ENCODE measurements at regions not wholly inside any gene's neighbourhood (a gene's known extent, or its start where the extent isn't known, plus 50 kb on each side); places are given as distances from the start of the nearest gene placed in this dataset.

DNA sequence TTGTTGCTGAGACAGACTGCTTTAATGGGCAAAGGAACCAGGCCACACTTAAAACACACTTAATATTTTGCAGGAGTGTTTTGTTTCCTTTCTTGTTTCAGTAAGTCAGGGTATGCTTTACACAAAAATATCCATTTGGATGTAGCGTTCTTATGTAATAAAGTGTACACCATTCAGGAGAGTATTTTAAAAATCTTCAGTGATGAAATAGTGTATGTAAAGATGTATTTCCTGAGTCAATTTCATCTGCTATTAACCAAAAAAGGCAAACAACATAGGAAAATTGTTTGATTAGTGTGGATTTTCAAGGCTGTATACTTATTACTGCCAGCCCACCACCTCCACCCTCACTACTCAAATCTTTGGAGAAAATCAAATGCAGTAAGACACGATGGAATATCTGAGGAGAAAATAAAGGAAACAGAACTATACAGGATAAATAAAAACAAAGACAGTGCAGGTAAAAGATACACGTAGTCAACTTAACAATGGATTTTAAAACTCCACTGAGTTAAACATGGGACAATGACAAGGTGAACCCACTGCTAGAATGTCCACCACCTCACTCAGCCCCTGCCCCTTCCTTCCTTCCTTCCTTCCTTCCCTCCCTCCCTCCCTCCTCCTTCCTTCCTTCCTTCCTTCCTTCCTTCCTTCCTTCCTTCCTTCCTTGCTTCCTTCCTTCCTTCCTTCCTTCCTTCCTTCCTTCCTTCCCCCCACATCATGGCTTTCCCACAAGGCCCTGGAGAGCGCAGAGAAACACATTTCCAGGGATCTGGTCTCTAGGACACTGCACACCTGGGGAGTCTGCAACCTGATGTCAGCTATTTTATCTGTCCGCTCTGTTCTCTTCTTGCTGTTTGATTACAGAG, 360.3 kb downstream of the IRS2 start:
- H3K9me3 ChIP-seq (ENCODE audit: low read depth, low read length) = peaks cover 2% of the 10 kb centered on the region; the same call in 1 of the 2 replicates
- peak overlapping the region; percentile 73 for H3K4me3 ChIP-seq
- peak overlapping the region; percentile 92 for H3K9ac ChIP-seq (ENCODE audit: insufficient read length)
- DNase-seq (ENCODE audit: low read depth, low spot score) = peak; percentile 99
- peak overlapping the region; percentile 100 for H3K27ac ChIP-seq
- no peaks in the 10 kb centered on the region for H3K36me3 ChIP-seq (ENCODE audit: insufficient read depth, low read length)
- TF ChIP-seq EZH2 (IDR thresholded peaks at IDR 0.05) (no peak), FOXP2 (optimal IDR thresholded peaks at IDR 0.05; ENCODE audit: control extremely low read depth, extremely low read length, insufficient read depth) (peak; percentile 98), POLR2AphosphoS5 (IDR thresholded peaks at IDR 0.05; ENCODE audit: borderline replicate concordance, low read depth, low read length) (peak; percentile 81)

DNA sequence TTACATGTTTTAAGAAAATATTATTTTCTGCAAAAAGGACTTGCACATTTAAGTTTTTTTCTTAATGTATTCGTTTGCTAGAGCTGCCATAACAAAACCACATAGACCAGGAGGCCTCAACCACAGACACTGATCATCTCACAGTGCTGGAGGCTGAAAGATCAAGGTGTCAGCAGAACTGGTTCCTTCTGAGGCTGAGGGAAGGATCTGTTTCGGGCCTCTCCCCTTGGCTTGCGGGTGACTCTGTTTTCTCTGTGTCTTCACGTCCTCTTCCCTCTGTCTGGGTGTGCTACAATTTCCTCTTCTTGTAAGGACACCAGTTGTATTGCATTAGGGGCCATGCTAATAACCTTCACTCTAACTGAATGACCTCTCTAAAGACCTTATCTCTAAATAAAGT, 364.2 kb downstream of the IRS2 start:
- no peak overlapping the region for H3K27ac ChIP-seq
- DNase-seq (ENCODE audit: low read depth, low spot score) = no peak
- H3K9me3 ChIP-seq (ENCODE audit: low read depth, low read length) = no peaks in the 10 kb centered on the region
- TF ChIP-seq POLR2AphosphoS5 (IDR thresholded peaks at IDR 0.05; ENCODE audit: borderline replicate concordance, low read depth, low read length) (no peak), FOXP2 (optimal IDR thresholded peaks at IDR 0.05; ENCODE audit: control extremely low read depth, extremely low read length, insufficient read depth) (no peak), EZH2 (IDR thresholded peaks at IDR 0.05) (no peak)
- peak overlapping the region; percentile 30 for H3K4me3 ChIP-seq
- H3K36me3 ChIP-seq (ENCODE audit: insufficient read depth, low read length) = no peaks in the 10 kb centered on the region
- peak overlapping the region; percentile 61 for H3K9ac ChIP-seq (ENCODE audit: insufficient read length)

DNA sequence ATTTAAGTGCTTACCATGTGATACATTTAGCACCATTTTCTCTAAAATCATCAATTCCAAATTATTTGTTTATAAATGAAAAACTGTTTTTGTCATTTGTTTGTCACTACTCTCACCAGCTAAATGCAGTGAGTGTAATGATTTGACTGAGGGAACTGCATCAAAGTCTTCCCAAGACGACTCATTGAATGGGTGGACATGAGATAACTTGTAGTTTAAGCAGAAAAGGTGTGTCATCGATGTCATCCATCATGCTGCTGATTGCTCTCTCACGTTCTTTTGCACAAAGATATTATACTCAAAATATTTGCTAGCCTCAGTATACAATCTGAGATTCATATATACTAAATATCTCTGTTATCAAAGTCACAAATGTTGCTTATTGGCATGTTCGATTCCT, 366.5 kb downstream of the IRS2 start:
- Histone ChIP-seq H3K27ac (no peak overlapping the region; the same call in 1 of the 2 replicates), H3K9me3 (ENCODE audit: low read depth, low read length) (no peaks in the 10 kb centered on the region), H3K9ac (ENCODE audit: insufficient read length) (no peak overlapping the region), H3K36me3 (ENCODE audit: insufficient read depth, low read length) (no peaks in the 10 kb centered on the region), H3K4me3 (no peak overlapping the region)
- TF ChIP-seq FOXP2 (optimal IDR thresholded peaks at IDR 0.05; ENCODE audit: control extremely low read depth, extremely low read length, insufficient read depth) = no peak
- no peak for TF ChIP-seq EZH2 (IDR thresholded peaks at IDR 0.05)
- TF ChIP-seq POLR2AphosphoS5 (IDR thresholded peaks at IDR 0.05; ENCODE audit: borderline replicate concordance, low read depth, low read length) = no peak
- DNase-seq (ENCODE audit: low read depth, low spot score) = no peak

DNA sequence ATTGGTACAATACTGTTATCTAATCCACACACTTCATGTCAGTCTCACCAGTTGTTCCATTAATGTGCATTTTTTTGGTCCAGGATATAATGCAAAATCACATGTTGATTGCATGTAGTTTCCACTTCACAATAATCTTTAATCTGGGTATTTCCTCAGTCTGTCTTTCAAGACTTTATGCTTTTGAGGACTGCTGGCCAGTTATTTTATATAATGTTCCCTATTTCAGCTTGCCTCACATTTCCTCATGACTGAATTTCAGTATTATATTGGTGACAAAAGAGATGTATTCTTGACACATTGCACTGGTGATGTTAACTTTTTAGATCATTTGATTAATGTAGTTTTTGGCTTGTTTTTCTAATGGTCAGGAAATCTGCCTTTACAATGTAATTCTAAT, 368.3 kb downstream of the IRS2 start:
- no peak for DNase-seq (ENCODE audit: low read depth, low spot score)
- Histone ChIP-seq H3K27ac (no peak overlapping the region; the same call in none of the 2 replicates), H3K9me3 (ENCODE audit: low read depth, low read length) (no peaks in the 10 kb centered on the region), H3K9ac (ENCODE audit: insufficient read length) (peak overlapping the region; percentile 25), H3K4me3 (peak overlapping the region; percentile 19; the same call in 1 of the 2 replicates), H3K36me3 (ENCODE audit: insufficient read depth, low read length) (no peaks in the 10 kb centered on the region)
- no peak for TF ChIP-seq FOXP2 (optimal IDR thresholded peaks at IDR 0.05; ENCODE audit: control extremely low read depth, extremely low read length, insufficient read depth)
- TF ChIP-seq EZH2 (IDR thresholded peaks at IDR 0.05) = no peak
- TF ChIP-seq POLR2AphosphoS5 (IDR thresholded peaks at IDR 0.05; ENCODE audit: borderline replicate concordance, low read depth, low read length) = no peak

DNA sequence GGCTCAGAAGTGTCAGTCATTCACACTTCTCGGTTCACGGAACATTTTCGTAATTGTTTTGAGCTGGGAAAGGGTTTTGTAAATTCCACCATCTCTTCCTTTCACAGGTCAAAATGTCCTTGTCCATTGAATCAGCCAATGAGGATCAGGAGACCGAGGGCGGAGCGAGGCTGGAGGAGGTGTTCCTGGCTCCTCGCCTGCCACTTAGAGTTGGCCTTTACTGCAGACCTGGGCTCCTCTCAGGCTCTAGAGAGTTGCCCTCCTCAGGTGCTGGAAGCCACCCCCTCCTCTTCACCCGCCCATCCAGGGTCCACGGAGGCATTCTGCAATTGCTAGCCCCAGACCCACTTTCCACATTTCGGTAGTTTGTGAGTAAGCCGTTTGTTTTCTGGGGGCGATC, 370.4 kb downstream of the IRS2 start:
- H3K36me3 ChIP-seq (ENCODE audit: insufficient read depth, low read length) = no peaks in the 10 kb centered on the region
- TF ChIP-seq POLR2AphosphoS5 (IDR thresholded peaks at IDR 0.05; ENCODE audit: borderline replicate concordance, low read depth, low read length) = no peak
- TF ChIP-seq EZH2 (IDR thresholded peaks at IDR 0.05) = no peak
- no peak for TF ChIP-seq FOXP2 (optimal IDR thresholded peaks at IDR 0.05; ENCODE audit: control extremely low read depth, extremely low read length, insufficient read depth)
- no peak for DNase-seq (ENCODE audit: low read depth, low spot score)

GRCh38 chr13:109415057-109415456, 371.3 kb downstream of the IRS2 start:
- Histone ChIP-seq H3K9me3 (ENCODE audit: low read depth, low read length) (no peaks in the 10 kb centered on the region), H3K27ac (peak overlapping the region; percentile 98), H3K9ac (ENCODE audit: insufficient read length) (peak overlapping the region; percentile 68), H3K36me3 (ENCODE audit: insufficient read depth, low read length) (no peaks in the 10 kb centered on the region), H3K4me3 (peak overlapping the region; percentile 62)
- no peak for DNase-seq (ENCODE audit: low read depth, low spot score)
- TF ChIP-seq POLR2AphosphoS5 (IDR thresholded peaks at IDR 0.05; ENCODE audit: borderline replicate concordance, low read depth, low read length) (peak; percentile 55; the same call in 1 of the 2 replicates), FOXP2 (optimal IDR thresholded peaks at IDR 0.05; ENCODE audit: control extremely low read depth, extremely low read length, insufficient read depth) (no peak)

More for the DNA sequence above, 370.4 kb downstream of the IRS2 start:
- no peaks in the 10 kb centered on the region for H3K9me3 ChIP-seq (ENCODE audit: low read depth, low read length)
- H3K9ac ChIP-seq (ENCODE audit: insufficient read length) = peak overlapping the region; percentile 54
- no peak overlapping the region; the same call in 1 of the 2 replicates for H3K4me3 ChIP-seq
- peak overlapping the region; percentile 98 for H3K27ac ChIP-seq

DNA sequence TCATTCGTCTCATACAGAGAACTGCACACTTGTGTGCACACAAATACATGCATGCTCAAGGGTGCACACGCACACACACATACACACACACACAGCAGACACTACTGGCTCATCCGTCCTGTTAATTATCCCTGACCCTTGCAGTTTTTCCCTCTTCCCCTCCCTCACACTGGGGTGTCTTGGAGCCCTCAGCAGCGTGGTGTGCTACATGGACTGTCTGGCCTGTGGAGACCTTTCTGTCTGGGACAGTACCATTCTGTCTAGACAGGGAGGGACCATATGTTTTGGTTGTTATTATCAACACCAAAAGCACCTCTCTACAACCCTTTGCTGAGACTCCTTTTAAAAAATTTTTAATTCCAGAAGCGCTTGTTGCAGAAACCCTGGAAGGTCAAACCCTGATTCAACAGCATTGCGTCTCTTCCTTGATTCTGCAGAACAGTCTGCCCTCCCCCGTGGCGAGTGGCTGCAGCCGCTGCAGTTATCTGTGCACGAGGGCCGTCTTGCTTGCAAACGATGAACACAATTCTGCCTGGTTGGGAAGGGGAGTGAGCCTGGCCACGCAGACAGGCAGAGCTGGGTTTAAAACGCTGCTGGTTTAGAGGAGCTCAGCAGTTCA, 374.0 kb downstream of the IRS2 start:
- H3K9ac ChIP-seq (ENCODE audit: insufficient read length) = peak overlapping the region; percentile 58
- H3K27ac ChIP-seq = peak overlapping the region; percentile 98
- no peaks in the 10 kb centered on the region for H3K36me3 ChIP-seq (ENCODE audit: insufficient read depth, low read length)
- no peak for DNase-seq (ENCODE audit: low read depth, low spot score)
- H3K9me3 ChIP-seq (ENCODE audit: low read depth, low read length) = no peaks in the 10 kb centered on the region
- H3K4me3 ChIP-seq = peak overlapping the region; percentile 62
- TF ChIP-seq FOXP2 (optimal IDR thresholded peaks at IDR 0.05; ENCODE audit: control extremely low read depth, extremely low read length, insufficient read depth) = no peak
- TF ChIP-seq POLR2AphosphoS5 (IDR thresholded peaks at IDR 0.05; ENCODE audit: borderline replicate concordance, low read depth, low read length) = peak; percentile 85

GRCh38 chr13:109410868-109411267, 375.5 kb downstream of the IRS2 start:
- Histone ChIP-seq H3K9me3 (ENCODE audit: low read depth, low read length) (no peaks in the 10 kb centered on the region), H3K36me3 (ENCODE audit: insufficient read depth, low read length) (no peaks in the 10 kb centered on the region), H3K27ac (no peak overlapping the region), H3K4me3 (no peak overlapping the region), H3K9ac (ENCODE audit: insufficient read length) (no peak overlapping the region)
- TF ChIP-seq EZH2 (IDR thresholded peaks at IDR 0.05) = no peak
- no peak for TF ChIP-seq FOXP2 (optimal IDR thresholded peaks at IDR 0.05; ENCODE audit: control extremely low read depth, extremely low read length, insufficient read depth)
- TF ChIP-seq POLR2AphosphoS5 (IDR thresholded peaks at IDR 0.05; ENCODE audit: borderline replicate concordance, low read depth, low read length) = no peak
- no peak for DNase-seq (ENCODE audit: low read depth, low spot score)

Measured in SK-N-MC (cell line).